ENCODE measurements at regions not wholly inside any gene's neighbourhood (a gene's known extent, or its start where the extent isn't known, plus 50 kb on each side); places are given as distances from the start of the nearest gene placed in this dataset.
A peak's percentile ranks its signal among the peaks of the same experiment; 100 is the strongest.
"Not testable (repeated sequence)": the region's sequence is repeated elsewhere in the genome, so short reads cannot be mapped to it uniquely, and the experiment has no call there.

DNA sequence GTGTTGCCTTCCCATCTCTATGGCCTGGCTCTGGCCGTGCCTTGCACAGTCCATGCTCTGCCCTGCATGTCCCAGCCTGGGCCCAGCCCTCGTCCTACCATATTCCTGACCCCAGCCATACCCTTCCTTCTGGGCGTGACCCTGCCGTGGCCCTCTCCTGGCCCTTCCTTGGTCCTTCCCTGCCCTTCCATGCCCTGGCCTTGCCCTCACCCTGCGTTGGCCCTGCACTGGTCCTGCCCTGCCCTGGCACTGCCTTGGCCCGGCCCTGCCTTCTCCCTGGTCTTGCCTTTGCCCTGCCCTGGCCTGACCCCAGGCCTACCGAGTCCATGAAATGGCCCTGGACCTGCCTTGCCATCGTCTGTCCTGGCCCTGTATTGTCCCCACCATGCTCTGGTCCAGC lies 1561.8 kb downstream of the RPIA start:
- intact Hi-C loops (cut with DNase I; ENCODE audit: low total_unique reads); H3K27ac ChIP-seq; H3K36me3 ChIP-seq; H3K4me3 ChIP-seq; DNase-seq (ENCODE audit: low spot score in 2 of 2); H3K9me3 ChIP-seq; H3K4me1 ChIP-seq; H3K27me3 ChIP-seq: not testable (repeated sequence)

DNA sequence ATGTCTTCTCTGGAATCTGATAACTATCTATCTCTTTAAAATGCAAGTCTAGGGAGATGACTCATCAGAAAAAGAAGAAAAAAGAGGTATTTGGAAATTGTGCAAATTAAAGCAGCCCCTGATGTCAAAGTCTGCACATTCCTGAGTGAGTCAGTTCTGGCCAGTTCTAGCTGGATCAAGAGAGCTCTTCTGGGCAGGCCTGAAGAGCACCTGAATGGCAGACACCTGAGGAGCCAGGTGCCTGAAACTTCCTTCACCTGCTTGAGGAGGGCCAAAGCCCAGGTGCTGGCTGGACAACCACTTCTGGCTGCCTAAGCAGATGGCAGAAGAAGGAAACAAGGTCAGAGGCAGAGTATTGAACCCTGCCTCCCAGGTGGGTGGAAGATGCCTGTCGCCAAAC lies 1575.4 kb downstream of the RPIA start:
- H3K36me3 ChIP-seq; H3K27ac ChIP-seq; DNase-seq (ENCODE audit: low spot score in 2 of 2); H3K4me3 ChIP-seq; intact Hi-C loops (cut with DNase I; ENCODE audit: low total_unique reads); H3K27me3 ChIP-seq; H3K4me1 ChIP-seq; H3K9me3 ChIP-seq: not testable (repeated sequence)

DNA sequence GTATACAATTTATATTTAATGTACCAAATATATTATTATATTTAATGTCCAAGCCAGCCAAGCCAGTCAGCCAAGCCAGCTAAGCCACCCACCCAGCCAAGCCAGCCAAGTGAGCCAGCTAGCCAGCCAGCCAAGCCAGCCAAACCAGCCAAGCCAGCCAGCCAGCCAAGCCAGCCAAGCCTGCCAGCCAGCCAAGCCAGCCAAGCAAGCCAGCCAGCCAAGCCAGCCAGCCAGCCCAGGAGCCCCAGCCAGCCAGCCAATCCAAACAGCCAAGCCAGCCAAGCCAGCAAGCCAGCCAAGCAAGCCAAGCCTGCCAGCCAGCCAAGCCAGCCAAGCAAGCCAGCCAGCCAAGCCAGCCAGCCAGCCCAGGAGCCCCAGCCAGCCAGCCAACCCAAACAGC lies 1596.3 kb downstream of the RPIA start:
- H3K4me3 ChIP-seq; H3K36me3 ChIP-seq; H3K27ac ChIP-seq; DNase-seq (ENCODE audit: low spot score in 2 of 2); H3K27me3 ChIP-seq; intact Hi-C loops (cut with DNase I; ENCODE audit: low total_unique reads); H3K4me1 ChIP-seq: not testable (repeated sequence)
- H3K9me3 ChIP-seq = peaks cover 0 to 19% of the 10 kb centered on the region in 2 donors

DNA sequence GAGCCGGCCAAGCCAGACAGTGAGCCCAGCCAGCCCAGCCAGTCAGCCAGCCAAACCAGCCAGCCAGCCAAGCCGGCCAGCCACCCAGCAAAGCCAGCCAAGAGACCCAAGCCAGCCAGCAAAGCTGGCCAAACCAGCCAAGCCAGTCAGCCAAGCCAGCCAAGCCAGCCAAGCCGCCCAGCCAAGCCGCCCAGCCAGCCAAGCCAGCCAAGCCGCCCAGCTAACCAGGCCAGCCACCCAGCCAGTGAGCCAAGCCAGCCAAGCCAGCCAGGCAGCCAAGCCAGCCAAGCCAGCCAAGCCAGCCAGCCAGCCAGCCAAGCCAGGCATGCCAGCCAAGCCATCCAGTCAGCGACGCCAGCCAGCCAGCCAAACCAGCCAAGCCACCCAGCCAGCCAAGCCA lies 1596.9 kb downstream of the RPIA start:
- H3K4me1 ChIP-seq; H3K36me3 ChIP-seq; DNase-seq (ENCODE audit: low spot score in 2 of 2); intact Hi-C loops (cut with DNase I; ENCODE audit: low total_unique reads); H3K27ac ChIP-seq; H3K27me3 ChIP-seq; H3K4me3 ChIP-seq: not testable (repeated sequence)
- peaks cover 0 to 19% of the 10 kb centered on the region in 2 donors for H3K9me3 ChIP-seq

DNA sequence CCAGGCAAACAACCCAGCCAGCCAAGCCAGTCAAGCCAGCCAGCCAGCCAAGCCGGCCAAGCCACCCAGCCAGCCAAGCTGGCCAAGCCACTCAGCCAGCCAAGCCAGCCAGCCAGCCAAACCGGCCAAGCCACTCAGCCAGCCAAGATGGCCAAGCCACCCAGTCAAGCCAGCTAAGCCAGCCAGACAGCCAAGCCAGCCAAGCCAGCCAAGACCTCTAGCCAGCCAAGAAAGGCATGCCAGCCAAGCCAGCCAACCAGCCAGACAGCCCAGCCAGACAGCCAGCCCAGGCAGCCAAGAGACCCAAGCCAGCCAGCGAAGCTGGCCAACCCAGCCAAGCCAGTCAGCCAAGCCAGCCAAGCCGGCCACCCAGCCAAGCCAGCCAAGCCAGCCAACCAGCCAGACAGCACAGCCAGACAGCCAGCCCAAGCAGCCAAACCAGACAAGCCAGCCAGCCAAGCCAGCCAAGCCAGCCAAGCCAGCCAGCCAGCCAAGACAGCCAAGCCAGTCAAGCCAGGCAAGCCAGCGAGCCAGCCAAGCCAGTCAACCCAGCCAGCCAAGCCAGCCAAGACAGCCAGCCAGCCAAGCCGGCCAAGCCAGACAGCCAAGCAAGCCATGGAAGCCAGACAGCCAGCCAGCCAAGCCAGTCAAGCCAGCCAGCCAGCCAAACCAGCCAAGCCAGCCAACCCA lies 1598.0 kb downstream of the RPIA start:
- H3K36me3 ChIP-seq; H3K4me3 ChIP-seq; H3K27me3 ChIP-seq; DNase-seq (ENCODE audit: low spot score in 2 of 2); H3K4me1 ChIP-seq; H3K27ac ChIP-seq; intact Hi-C loops (cut with DNase I; ENCODE audit: low total_unique reads): not testable (repeated sequence)
- peaks cover 0 to 19% of the 10 kb centered on the region in 2 donors for H3K9me3 ChIP-seq

DNA sequence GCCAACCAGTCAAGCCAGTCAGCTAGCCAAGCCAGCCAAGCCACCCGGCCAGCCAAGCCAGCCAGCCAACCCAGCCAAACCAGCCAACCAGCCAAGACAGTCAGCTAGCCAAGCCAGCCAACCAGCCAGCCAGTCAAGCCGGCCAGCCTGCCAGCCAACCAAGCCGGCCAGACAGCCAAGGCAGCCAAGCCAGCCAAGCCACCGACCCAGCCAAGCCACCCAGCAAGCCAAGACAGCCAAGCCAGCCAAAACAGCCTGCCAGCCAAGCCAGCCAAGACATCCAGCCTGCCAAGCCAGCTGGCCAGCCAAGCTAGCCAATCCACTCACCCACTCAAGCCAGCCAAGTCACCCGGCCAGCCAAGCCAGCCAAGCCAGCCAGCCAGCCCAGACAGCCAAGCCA lies 1599.2 kb downstream of the RPIA start:
- H3K27ac ChIP-seq; H3K27me3 ChIP-seq; DNase-seq (ENCODE audit: low spot score in 2 of 2); H3K4me3 ChIP-seq; intact Hi-C loops (cut with DNase I; ENCODE audit: low total_unique reads); H3K4me1 ChIP-seq; H3K36me3 ChIP-seq: not testable (repeated sequence)
- H3K9me3 ChIP-seq = peaks cover 0 to 20% of the 10 kb centered on the region in 2 donors

DNA sequence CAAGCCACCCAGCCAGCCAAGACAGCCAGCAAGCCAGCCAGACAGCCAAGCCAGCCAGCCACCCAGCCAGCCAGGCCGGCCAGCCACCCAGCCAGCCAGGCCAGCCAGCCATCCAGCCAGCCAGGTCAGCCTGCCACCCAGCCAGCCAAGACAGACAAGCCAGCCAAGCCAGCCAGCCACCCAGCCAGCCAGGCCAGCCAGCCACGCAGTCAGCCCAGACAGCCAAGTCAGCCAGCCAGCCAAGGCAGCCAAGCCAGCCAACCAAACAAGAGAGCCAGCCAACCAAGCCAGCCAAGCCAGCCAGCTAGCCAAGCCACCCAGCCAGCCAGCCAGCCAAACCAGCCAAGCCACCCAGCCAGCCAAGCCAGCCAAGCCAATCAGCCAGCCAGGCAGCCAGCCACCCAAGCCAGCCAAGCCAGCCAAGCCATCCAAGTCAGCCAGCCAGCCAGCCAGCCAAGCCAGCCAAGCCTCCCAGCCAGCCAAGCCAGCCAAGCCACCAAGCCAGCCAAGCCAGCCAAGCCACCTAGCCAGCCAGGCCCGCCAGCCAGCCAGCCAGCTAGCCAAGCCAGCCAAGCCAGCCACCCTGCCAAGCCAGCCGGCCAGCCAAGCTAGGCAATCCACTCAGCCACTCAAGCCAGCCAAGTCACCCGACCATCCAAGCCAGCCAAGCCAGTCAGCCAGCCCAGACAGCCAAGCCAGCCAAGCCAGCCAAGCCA lies 1599.9 kb downstream of the RPIA start:
- intact Hi-C loops (cut with DNase I; ENCODE audit: low total_unique reads); H3K4me1 ChIP-seq; H3K27ac ChIP-seq; H3K36me3 ChIP-seq; H3K27me3 ChIP-seq; H3K4me3 ChIP-seq: not testable (repeated sequence)
- peak in 1 of 2 donors; percentile 52 for DNase-seq (ENCODE audit: low spot score in 2 of 2)
- peaks cover 0 to 25% of the 10 kb centered on the region in 2 donors for H3K9me3 ChIP-seq

DNA sequence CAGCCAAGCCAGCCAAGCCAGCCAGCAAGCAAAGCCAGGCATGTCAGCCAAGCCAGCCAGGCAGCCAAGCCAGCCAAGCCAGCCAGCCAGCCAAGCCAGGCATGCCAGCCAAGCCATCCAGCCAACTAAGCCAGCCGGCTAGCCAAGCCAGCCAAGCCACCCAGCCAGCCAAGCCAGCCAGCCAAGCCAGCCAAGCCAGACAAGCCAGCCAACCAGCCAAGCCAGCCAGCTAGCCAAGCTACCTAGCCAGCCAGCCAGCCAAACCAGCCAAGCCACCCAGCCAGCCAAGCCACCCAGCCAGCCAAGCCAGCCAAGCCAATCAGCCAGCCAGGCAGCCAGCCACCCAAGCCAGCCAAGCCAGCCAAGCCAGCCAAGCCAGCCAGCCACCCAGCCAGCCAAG lies 1600.5 kb downstream of the RPIA start:
- peaks cover 0 to 28% of the 10 kb centered on the region in 2 donors for H3K9me3 ChIP-seq
- H3K27ac ChIP-seq; DNase-seq (ENCODE audit: low spot score in 2 of 2); H3K27me3 ChIP-seq; H3K4me1 ChIP-seq; H3K36me3 ChIP-seq; intact Hi-C loops (cut with DNase I; ENCODE audit: low total_unique reads); H3K4me3 ChIP-seq: not testable (repeated sequence)

DNA sequence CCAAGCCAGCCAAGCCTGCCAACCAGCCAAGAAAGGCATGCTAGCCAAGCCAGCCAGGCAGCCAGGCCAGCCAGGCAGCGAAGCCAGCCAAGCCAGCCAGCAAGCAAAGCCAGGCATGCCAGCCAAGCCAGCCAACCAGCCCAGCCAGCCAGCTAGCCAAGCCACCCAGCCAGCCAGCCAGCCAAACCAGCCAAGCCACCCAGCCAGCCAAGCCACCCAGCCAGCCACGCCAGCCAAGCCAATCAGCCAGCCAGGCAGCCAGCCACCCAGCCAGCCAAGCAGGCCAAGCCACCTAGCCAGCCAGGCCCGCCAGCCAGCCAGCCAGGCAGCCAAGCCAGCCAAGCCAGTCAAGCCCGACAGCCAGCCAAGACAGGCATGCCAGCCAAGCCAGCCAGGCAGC lies 1601.0 kb downstream of the RPIA start:
- H3K36me3 ChIP-seq; intact Hi-C loops (cut with DNase I; ENCODE audit: low total_unique reads); H3K4me1 ChIP-seq; H3K27ac ChIP-seq; H3K27me3 ChIP-seq; DNase-seq (ENCODE audit: low spot score in 2 of 2); H3K4me3 ChIP-seq: not testable (repeated sequence)
- peaks cover 0 to 28% of the 10 kb centered on the region in 2 donors for H3K9me3 ChIP-seq

DNA sequence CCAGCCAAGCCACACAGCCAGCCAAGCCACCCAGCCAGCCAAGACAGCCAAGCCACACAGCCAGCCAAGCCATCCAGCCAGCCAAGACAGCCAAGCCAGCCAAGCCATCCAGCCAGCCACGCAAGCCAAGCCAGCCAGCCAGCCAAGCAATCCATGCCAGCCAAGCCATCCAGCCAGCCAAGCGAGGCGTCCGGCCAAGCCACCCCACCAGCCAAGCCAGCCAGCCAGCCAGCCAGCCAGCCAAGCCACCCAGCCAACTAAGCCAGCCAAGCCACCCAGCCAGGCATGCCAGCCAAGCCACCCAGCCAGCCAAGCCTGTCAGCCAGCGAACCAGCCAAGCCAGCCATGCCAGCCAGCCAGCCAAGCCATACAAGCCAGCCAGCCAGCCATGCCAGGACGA lies 1601.8 kb downstream of the RPIA start:
- H3K27me3 ChIP-seq; H3K36me3 ChIP-seq; DNase-seq (ENCODE audit: low spot score in 2 of 2); H3K27ac ChIP-seq; intact Hi-C loops (cut with DNase I; ENCODE audit: low total_unique reads); H3K4me3 ChIP-seq; H3K4me1 ChIP-seq: not testable (repeated sequence)
- H3K9me3 ChIP-seq = peaks cover 0 to 28% of the 10 kb centered on the region in 2 donors

DNA sequence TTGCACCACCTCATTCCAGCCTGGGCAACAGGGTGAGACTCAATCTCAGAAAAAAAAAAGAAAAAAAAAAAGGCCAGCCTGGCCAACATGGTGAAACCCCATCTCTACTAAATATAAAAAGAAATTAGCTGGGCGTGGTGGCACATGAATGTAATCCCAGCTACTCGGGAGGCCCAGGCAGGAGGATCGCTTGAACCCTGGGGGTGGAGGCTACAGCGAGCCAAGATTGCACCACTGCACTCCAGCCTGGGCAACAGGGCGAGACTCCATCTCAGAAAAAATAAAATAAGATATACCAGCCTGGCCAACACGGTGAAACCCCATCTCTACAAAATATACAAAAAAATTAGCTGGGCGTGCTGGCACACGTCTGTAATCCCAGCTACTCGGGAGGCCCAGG lies 1602.3 kb downstream of the RPIA start:
- peaks cover 0 to 28% of the 10 kb centered on the region in 2 donors for H3K9me3 ChIP-seq
- intact Hi-C loops (cut with DNase I; ENCODE audit: low total_unique reads); H3K4me3 ChIP-seq; H3K36me3 ChIP-seq; H3K27me3 ChIP-seq; H3K27ac ChIP-seq; H3K4me1 ChIP-seq; DNase-seq (ENCODE audit: low spot score in 2 of 2): not testable (repeated sequence)

DNA sequence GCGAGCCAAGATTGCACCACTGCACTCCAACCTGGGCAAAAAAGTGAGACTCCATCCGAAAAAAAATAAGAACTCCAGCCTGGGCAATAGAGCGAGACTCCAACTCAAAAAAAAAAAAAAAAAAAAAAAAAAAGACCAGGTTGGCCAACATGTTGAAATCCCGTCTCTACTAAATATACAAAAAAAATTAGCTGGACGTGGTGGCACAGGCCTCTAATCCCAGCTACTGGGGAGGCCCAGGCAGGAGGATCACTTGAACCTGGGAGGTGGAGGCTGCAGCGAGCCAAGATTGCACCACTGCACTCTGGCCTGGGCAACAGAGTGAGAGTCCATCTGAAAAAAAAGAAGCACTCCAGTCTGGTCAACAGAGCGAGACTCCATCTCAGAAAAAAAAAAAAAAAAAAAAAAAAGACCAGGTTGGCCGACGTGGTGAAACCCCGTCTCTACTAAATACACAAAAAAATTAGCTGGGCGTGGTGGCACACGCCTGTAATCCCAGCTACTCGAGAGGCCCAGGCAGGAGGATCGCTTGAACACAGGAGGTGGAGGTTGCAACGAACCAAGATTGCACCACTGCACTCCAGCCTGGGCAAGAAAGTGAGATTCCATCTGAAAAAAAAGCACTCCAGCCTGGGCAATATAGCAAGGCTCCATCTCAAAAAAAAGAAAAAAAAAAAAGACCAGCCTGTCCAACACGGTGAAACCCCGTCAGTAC lies 1603.7 kb downstream of the RPIA start:
- H3K36me3 ChIP-seq; DNase-seq (ENCODE audit: low spot score in 2 of 2); H3K4me1 ChIP-seq; intact Hi-C loops (cut with DNase I; ENCODE audit: low total_unique reads); H3K27me3 ChIP-seq; H3K4me3 ChIP-seq; H3K27ac ChIP-seq: not testable (repeated sequence)
- H3K9me3 ChIP-seq = peaks cover 0 to 23% of the 10 kb centered on the region in 2 donors

DNA sequence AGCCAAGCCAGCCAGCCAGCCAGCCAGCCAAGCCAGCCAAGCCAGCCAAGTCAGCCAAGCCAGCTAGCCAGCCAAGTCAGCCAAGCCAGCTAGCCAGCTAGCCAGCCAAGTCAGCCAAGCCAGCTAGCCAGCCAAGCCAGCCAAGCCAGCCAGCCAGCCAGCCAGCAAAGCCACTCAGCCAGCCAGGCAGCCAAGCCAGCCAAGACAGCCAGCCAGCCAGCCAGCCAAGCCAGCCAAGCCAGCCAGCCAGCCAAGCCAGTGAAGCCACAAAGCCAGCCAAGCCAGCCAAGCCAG lies 1605.0 kb downstream of the RPIA start:
- H3K36me3 ChIP-seq; H3K4me1 ChIP-seq; H3K27me3 ChIP-seq; intact Hi-C loops (cut with DNase I; ENCODE audit: low total_unique reads); H3K27ac ChIP-seq; H3K4me3 ChIP-seq; DNase-seq (ENCODE audit: low spot score in 2 of 2): not testable (repeated sequence)
- H3K9me3 ChIP-seq = peaks cover 0 to 11% of the 10 kb centered on the region in 2 donors
